ENCODE measurements at regions not wholly inside any gene's neighbourhood (a gene's known extent, or its start where the extent isn't known, plus 50 kb on each side); places are given as distances from the start of the nearest gene placed in this dataset.

DNA sequence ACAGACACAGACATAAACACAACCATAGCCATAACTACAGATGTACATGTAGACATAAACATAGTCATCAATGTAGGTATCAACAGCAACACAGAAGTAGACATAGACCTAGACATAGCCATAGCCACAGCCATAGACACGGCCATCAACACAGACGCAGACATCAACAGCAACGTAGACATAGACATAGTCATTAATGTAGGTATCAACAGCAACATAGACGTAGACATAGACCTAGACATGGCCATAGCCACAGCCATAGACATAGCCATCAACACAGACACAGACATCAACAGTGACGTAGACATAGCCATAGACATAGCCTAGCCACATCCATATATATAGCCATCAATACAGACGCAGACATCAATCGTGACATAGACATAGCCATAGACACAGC lies 258.3 kb upstream of the FOXQ1 start:
- DNase-seq, result no peak

DNA sequence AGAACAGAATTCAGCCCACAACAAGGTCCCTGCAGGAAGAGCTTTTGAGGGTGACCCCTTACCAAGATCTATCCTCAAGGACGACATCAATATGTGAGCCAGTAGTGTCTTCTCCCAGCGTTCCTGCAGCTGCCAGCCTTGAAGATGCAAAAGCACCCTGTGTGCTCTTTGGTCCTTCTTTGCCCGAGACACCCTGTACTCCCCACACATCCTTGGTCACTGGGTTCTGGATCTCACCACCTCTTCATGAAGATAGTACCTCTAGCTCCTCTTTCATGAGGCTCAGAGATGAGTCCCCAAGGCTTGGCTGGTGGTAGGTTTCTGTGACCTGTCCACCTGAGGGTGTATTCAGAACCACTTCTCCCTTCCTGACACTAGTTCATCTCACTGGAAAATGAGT lies 259.6 kb upstream of the FOXQ1 start:
- no peak for DNase-seq

DNA sequence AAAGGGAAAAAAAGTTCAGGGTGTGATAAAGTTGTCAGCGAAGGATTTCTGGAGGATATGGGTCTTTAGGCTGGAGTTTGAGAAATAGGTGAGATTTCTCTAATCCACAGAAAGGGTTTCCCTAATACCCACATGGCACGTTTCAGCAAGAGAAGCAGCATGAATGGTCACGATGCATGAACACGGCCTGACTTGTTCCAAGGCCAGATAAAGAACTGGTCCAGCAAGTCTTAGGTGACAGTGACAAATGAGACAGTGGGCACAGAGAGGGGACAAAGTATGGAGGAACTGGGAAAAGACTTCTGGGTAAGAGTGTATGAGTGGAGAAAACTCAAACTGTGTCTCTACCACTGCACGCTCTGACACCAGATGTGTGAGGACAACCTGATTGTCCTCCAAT lies 262.0 kb upstream of the FOXQ1 start:
- DNase-seq, result no peak

DNA sequence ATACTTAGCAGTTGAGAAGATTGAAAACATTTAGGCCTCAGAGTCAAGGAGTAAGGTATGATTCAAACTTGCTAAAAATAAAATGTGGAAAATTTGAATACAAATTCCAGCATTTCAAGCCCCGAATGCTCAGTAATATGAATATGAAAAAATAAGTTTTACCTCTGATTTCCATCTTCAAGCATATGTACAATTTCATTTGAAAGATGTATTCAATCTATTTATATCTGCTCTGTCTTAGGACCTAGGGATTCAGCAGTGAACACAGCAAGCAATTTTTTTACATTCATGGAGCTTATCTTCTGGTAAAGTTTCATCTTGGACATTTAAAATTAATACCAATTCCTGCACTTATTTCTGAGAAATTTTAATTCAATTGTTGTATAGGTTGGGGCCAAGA lies 262.7 kb upstream of the FOXQ1 start:
- no peak for DNase-seq

DNA sequence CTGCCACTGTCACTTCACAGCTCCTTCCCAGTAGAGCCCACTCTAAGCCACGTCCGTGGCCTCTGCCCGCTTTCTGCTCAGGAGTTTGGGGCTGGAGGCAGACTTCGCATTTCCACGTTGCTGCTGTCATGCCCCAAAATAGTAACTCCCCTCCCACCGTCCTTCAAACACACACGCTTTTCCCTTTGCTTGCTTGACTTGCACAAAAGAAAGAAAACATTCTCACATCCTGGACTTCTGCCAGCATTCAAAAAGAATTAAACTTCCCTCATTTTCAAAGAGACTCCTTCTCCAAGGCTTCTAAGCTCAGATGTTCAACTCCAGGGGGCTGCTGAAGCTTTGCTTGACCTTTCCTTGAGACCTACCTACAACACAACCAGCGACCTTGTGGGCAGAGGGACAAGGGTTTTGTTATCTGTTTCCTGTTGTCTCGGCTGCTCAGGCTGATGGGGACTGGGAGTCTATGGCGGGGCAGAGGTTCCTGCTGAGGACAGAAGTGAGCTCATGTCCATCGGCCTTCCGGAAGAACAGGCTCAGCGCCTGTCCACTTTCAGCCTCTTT lies 263.8 kb upstream of the FOXQ1 start:
- no peak for DNase-seq

DNA sequence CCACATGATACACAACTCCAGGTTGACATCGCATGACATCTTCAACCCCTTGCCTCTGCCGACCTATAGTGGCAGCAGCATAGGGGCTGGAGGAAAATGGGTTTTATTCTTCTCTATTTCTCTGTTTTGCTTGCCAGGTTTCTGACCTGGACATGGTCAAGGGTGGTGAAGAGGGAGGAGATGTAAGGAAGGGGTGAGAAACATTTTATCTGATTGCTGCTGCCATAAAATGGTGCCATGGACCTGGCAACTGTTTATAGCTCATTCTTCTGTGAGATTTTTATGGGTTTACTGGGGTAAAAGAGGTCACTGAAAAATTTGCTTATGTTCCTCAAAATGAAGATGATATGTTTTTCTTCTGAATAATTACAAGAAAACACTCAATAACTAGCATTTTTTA lies 266.7 kb upstream of the FOXQ1 start:
- DNase-seq, result no peak

DNA sequence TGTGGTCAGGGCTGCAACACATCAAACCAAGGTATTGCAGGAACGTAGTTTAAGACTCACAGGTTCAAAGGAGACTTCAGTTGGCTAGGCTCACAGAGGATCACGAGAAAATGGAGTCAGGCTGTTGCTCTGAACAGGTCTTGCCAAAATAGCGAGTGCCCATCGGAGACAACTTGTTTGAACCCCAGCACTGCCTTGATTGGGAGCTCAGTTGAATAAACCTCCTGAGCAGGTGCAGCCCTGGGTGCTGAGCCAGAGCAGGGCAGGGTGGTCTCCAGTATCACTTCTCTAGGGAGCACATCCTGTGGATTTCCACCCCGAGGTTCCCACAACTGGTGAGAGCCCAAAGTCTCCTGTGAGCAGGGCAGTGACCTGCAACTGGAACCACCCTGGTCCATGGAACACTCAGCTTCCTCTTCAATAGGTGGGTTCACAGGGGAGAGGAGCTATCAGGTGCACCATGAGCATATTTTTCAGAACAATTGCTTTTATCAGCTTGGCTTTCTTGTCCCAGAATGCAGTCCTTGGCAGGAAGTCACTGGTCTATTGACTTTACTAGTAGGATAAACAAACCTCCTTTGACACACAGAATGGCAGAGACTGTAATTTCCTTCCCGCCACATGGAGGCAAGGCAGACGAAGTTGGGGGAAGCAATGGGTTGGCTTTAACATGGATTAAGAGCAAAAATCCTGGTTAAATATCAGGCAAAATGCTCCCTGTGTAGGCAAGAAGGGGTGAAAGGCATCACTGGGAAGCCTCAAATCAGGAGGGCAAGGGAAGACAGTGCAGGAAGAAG lies 267.7 kb upstream of the FOXQ1 start:
- DNase-seq, result no peak

DNA sequence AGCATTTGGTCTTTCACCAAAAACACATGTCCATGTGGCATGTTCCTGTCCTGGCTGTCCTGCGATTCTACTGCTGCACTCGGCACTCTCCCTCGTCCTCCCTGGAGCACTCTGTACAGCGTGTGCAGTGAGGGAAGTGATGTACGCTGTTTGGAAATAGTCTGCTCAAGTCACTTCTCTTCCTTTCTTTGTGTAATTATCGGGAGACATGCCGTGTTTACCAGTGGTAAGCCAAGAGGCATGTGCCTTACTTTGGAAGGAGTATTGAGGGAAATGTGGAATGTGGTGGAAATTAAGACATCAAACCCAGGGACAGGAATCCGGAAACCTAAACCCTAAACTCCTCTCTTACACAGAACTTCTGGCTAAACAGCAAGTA lies 268.5 kb upstream of the FOXQ1 start:
- DNase-seq, result no peak

DNA sequence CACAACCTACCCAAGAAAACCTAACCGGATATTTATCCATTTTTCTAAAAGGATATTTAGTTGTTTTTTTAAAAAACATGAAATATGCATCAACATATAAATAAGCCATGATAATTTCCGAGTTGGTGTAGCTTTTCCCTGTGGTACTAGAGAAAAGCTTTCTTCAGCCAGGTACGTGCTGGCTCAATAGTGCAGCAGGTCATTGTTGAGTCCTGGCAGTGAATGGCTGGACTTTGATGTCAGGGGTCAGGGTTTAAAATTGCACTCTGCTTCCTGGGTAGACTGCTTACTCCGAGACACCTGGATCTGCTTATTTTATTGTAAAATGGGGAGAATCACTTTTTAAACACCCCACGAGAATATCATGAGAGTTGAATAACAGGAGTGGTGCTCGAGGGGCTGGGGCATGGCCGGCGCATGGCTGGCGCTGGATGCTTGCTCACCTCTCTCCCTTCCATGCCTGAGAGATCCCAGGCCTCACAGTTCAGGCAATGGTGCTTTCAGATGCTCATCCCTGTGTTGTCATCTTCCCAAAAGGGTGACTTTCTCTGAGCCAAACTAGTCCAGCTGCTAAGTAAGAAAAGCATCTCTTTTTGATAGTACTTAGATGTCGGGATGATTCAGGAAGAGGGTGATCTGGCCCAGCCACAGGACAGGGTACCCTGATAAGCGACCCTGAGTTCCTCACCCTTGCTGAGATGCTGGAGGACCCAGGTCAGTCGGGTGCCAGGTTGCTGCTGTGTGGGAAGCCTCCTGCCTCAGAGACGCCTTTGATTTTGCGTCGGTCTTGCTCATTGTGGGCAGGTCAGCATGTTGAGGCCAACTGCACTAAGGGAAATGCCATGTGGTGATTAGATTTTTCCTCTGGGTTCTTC lies 269.1 kb upstream of the FOXQ1 start:
- no peak for DNase-seq

DNA sequence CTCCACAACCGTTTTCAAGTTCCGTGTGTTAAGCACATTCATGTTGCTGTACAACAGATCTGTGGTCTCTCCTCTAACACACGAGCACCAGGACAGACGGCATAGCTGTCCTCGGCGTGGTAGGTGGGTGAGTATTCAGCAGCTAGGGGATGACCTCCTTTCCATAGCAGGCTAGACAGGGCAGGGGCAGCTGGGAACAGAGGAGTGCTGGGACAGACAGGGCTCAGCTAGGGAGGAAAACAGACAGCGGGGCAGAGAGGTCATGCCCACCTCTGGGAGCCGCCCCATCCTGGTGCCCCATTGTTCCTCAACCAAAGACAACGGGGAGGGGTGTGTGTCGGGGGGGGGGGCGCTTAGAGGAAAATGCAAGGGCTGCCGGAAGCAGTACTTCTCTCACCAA lies 271.5 kb upstream of the FOXQ1 start:
- no peak for DNase-seq

DNA sequence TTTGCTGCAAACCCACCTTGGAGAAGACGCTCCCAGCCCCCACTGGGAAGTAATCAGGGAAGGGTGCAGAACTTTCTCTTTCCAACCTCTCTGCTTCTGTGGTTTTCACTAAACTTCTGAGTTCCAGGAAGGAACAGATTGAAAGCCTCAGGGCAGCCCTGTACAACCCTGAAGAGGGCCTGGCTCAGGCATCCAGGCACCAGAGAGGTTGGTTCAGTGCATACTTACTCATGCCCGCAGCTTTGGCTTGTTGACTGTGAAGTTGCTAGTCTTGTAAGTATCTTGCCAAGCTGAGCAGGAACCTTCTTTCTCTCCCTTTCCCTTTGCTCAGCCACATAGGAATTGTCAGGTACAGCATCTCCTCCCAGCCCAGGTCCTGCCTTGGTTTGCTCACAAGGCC lies 272.2 kb upstream of the FOXQ1 start:
- DNase-seq, result no peak

DNA sequence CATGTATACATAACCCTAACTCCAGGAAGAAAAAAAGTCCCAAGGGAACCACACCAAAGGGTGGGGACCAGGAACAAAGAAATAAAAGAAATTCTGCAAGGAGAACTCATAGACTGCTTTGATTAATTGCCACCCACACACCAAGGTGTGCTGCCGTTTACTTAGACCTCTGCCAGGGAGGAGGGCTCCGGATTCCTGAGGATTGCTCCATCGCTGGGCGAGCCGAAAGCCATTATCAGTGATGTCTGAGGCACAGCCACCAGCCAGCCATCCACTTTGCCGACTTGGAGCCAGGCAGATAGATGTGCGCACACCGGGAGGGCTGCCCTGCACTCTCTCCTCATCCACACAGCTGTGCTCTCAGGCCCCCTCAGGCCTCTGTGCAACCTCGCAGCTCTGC lies 272.7 kb upstream of the FOXQ1 start:
- DNase-seq, result no peak

DNA sequence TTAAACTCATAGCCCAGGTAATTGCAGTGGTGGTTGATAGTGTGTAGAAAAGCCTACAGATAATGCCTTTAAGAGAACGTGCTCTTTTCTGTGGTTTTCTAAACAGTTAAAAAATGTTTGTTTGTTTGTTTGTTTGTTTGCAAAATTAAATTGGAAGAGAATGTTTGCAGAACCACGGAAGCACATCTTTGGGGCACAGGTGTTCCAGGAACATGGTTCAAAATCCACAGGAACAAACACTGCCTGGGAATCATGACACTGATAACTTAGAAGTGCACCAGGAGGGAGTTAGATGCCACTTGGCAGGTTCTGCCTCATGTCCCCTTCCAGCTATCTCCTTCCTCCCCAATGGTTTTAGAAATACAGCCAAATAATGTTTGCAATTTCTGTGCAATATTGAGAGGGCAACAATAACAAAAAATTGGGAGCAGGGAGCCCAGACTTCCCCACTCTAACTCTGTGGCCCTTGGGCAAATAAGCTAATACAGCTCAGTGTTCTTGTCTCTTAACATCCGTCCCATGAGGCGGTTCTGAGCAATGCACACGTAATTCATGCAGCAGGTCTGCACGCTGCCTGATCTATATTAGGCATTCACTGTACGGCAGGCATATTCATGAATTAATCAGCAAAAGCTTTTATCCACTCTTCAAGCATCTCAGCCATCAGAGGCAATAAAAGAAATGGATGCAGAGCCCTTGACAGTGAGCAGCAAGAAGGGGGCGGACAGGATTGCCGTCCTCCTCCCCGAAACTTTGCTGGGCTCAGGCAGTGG lies 274.3 kb upstream of the FOXQ1 start:
- no peak for DNase-seq

DNA sequence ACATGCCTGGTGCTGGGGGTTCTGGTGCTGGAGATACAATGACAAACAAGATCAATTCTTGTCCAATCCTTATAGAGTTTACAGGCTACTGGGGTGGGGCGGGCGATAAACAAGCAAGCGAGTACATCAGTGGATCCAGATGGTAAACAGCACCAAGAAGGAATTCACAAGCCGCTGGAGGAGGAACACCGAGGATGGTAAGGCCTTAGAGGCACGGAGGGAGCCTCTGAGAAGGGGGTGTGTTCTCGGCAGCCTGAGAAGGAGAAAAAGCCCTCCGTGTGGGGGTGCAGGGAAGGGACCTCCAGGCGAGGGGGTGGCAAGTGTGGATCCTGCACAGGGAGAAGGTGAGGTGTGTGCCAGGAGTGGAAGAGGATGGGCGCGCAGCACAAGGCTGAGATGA lies 276.5 kb upstream of the FOXQ1 start:
- no peak for DNase-seq

DNA sequence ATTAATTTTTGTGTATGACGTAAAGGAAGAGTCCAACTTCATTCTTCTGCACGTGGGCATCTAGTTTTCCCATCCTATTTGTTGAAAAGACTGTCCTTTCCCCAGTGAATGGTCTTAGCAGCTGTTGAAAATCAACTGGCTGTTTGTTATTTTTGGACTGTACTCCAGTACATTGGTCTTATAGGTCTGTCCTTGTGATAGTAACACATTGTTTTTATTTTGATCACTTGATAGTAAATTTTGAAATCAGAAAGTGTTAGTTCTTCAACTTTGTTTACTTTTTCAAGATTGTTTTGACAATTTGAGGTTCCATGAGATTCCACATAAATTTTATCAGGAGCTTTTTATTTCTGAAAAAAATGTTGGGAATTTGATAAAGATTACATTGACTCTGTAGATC lies 280.2 kb upstream of the FOXQ1 start:
- DNase-seq, result no peak

DNA sequence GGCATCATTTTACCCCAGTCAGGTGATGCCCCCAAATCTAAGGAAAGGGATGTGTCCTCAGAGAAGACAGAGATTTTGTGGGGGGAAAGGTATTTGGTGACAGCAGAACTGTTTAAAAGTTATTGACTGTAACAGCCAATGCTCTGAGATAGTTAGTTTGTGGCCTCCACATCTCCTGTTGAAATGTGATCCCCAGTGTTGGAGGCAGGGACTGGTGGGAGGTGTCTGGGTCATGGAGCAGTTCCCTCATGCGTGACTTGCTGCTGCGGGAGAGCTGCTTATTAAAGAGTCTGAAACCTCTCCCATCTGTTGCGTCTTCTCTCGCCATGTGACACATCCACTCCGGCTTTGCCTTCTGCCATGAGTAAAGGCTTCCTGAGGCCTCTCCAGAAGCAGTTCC lies 282.8 kb upstream of the FOXQ1 start:
- no peak for DNase-seq

DNA sequence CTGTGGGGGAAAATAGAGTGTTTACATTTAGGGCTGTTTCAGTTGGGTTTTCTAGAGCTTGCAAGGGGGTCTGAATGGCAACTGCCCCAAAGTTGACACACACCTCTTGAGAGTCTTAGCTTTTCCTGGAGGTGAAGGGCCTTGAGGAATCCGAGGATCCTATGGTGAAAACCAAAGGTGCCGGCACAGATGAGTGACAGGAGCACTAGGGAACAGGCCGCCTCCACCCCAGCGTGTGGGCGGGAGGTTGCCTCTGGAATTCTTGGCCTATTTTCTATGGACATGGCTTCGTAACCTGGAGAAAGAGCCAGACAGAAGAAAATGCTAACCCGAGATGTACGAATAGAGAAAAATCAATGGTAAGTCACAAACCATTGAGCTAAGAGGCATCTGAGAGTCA lies 283.2 kb upstream of the FOXQ1 start:
- no peak for DNase-seq

DNA sequence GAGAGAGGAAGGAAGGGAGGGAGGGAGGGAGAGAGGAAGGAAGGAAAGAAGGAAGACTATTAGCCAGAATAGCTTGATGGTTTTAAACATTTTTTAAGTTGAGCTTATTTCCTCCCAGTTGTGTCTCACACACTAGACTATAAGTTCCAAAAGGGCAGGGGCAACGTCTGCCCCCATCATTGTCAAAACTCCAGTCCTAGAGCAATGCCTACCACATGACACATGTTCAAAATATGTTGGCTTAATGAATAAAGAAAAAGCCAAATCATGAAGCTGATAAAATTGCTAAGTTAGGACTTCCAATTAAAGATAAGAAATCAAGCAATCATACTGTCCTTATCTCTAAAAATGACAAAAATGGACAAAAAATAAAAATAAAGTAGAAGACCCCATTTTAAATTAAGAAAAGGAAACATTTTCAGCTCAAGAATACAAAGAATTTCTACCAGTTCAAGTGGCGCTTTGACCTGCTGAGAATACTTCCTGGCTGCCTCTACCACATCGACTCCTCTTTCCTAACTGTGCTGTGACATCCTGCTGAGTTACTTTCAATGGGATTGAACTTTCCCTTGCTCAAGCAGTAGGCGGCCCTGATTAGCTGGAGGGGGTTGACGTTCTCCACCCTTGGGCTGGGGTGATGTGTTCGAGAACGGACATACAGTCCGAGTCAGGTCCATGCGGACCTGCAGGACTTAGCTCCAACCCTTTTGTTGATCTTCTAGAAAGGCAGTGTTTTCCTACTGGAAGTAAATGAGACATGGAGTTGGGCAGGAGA lies 283.9 kb upstream of the FOXQ1 start:
- DNase-seq, result no peak

DNA sequence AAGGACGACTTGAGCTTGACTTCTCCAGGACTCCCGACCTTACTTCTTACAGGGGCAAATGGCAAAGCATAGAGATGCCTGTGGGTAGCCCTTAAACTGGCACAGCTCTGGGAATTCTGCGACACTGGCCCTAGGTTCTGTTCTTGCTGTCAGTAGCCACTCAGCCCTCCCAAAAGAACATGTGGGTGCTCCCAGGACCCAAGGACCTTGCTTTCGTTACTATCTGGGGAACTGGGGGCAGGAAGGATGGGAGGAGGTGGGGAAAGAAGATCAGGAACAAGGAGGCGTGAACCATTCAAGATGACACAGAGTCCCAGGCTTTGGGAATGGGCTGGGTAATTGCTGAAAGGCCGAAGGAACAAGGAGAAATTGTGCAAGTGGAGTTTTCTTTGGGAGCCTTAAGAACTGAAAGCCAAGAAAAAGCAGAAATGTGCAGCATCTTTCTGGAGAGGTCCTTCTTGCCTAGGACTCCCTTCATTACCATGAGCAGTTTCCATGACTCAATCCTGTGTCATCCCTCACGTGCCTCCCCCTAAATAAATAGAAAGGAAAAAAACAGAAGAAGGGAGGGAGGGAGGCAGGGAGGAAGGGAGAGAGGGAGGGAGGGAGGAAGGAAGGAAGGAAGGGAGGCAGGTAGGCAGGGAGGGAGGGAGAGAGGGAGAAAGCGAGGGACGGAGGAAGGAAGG lies 284.6 kb upstream of the FOXQ1 start:
- DNase-seq, result no peak

DNA sequence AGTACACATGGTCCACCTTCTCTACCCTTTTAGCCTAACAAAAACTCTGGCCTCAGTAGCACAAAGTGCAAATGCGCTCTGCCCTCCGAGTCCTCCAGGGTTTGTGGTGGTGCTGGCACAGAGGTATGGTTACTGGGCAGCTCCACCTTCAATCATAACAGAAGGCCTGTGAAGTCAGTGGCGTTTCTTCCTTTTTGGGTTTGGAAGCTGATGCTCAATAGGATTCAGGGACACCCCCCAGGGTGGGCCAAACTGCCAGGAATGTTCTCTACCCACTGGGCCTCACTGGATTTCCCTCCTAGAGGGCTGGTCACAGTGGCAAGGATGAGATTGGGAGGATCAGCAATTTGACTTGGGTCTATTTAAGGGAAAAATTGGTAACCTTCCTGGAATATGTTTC lies 286.1 kb upstream of the FOXQ1 start:
- DNase-seq, result no peak

DNA sequence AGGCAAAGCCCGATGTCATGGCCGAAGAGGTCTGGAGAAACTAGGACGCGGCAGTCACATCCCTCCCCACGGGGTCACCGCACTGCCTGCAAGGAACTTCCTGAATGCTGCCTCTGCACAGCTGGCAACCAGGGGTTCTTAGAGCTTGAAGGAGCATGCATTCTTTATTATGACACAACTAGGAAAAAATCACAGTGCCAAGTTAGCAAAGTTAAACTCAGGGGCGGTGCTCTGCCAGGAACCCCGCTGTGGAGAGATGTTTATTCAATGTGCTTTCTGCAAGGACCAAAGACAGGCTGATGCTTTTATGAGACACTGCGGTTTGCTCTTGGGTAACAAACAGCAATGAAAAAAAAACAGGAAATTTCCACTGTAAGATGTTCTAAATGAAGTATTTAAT lies 287.3 kb upstream of the FOXQ1 start:
- no peak for DNase-seq

DNA sequence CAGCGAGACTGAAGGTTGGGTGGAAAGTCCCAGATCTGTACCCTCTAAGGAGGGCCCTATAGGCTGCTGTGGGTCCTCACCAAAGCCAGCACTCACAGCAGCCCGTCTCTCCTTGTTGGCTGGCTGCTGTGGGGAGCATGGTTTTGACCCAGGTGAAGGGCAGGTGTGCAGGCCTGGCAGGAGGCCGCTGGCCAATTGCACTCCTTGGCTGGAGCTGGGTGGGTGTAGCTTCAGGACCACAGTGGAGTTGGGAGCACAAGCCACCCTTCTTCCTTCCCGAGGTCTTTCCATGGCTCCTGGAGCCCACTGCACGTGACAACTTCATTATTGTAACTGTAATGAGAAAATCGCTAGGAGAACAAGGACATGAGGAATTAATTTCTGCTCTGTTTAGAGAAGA lies 287.7 kb upstream of the FOXQ1 start:
- no peak for DNase-seq

All from AML-193 (cell line).